H1 (cell line): ENCODE measurements at regions not wholly inside any gene's neighbourhood (a gene's known extent, or its start where the extent isn't known, plus 50 kb on each side); places are given as distances from the start of the nearest gene placed in this dataset.

Source experiments
- CTCF ChIA-PET: fragments of 300-600 bp; sonication (Branson Sonifier 250); formaldehyde crosslinking; loops from one replicate; lab custom pipeline; 2021; ENCODE audit not compliant: partially characterized antibody; lab: Charles Lee
- POLR2A ChIA-PET: fragments of 300-600 bp; sonication (Branson Sonifier 250); formaldehyde crosslinking; loops from one replicate; lab custom pipeline; 2021; ENCODE audit warnings: inconsistent platforms; ENCODE audit not compliant: partially characterized antibody; lab: Charles Lee
- DNase-seq, 2 experiments: peaks; one replicate each; pipeline versions ENCODE4 v3.0.0 to v3.0.0-alpha.2; 2010 to 2022; ENCODE audit warnings: low spot score in 2 of 2, low read depth in 1 of 2, mixed read lengths in 1 of 2
- FAIRE-seq: peaks from 2 replicates; lab custom pipeline; 2011; peaks lifted over from hg19 to GRCh38; lab: Jason Lieb, UNC
- H2AFZ ChIP-seq: 2 replicates; pipeline ENCODE4 v1.8.1; 2012; ENCODE audit warnings: low read length, inconsistent platforms
- H2AK5ac ChIP-seq: 2 replicates; pipeline ENCODE4 v1.6.1; 2013; ENCODE audit warnings: low read depth, low read length
- H2BK120ac ChIP-seq: replicated peaks from 2 replicates; pipeline ENCODE3; 2013; ENCODE audit warnings: low read depth, low read length, inconsistent platforms
- H2BK12ac ChIP-seq: 2 replicates; pipeline ENCODE4 v1.6.1; 2013; ENCODE audit warnings: low read depth, low read length
- H2BK15ac ChIP-seq: 2 replicates; pipeline ENCODE4 v1.6.1; 2013; ENCODE audit warnings: low read length
- H2BK20ac ChIP-seq: 2 replicates; pipeline ENCODE4 v1.6.1; 2013; ENCODE audit warnings: low read length
- H2BK5ac ChIP-seq: 2 replicates; pipeline ENCODE4 v1.6.1; 2013; ENCODE audit warnings: low read depth, low read length
- H3K14ac ChIP-seq: 2 replicates; pipeline ENCODE4 v1.6.1; 2013; ENCODE audit warnings: inconsistent platforms; ENCODE audit not compliant: insufficient read length
- H3K18ac ChIP-seq: 2 replicates; pipeline ENCODE4 v1.6.1; 2013; ENCODE audit warnings: low read length; ENCODE audit errors: extremely low read depth
- H3K23ac ChIP-seq: 2 replicates; pipeline ENCODE4 v1.6.1; 2013; ENCODE audit warnings: inconsistent platforms; ENCODE audit not compliant: insufficient read length
- H3K23me2 ChIP-seq: 2 replicates; pipeline ENCODE4 v1.6.1; 2013; ENCODE audit warnings: low read depth, low read length
- H3K27ac ChIP-seq: 2 replicates; pipeline ENCODE4 v1.6.1; 2011; ENCODE audit warnings: low read depth, low read length, inconsistent platforms
- H3K27me3 ChIP-seq, 4 experiments: replicated peaks in 1 of 4; 1 replicate in 1 of 4; 2 replicates in 3 of 4; pipeline versions ENCODE4 v1.6.1 to v1.8.1; 2011 to 2013; ENCODE audit warnings: low read length in 3 of 4, mild to moderate bottlenecking in 3 of 4, inconsistent platforms in 2 of 4, mixed read lengths in 2 of 4, moderate library complexity in 1 of 4; ENCODE audit not compliant: control insufficient read depth in 3 of 4, insufficient read depth in 3 of 4; ENCODE audit errors: extremely low read depth in 1 of 4
- H3K36me3 ChIP-seq, 4 experiments: 2 replicates each; pipeline versions ENCODE4 v1.6.1 to v1.8.1; 2011 to 2013; ENCODE audit warnings: mild to moderate bottlenecking in 4 of 4, low read length in 3 of 4, moderate library complexity in 2 of 4, control low read depth in 1 of 4, inconsistent platforms in 1 of 4; ENCODE audit not compliant: insufficient read depth in 4 of 4, control insufficient read depth in 2 of 4
- H3K4ac ChIP-seq: replicated peaks from 2 replicates; pipeline ENCODE3; 2013; ENCODE audit warnings: low read length, low read depth, mixed read lengths, inconsistent platforms; ENCODE audit not compliant: insufficient read length
- H3K4me1 ChIP-seq, 4 experiments: replicated peaks in 1 of 4; 1 replicate in 1 of 4; 2 replicates in 3 of 4; pipeline versions ENCODE4 v1.6.1 to v1.8.1; 2011 to 2013; ENCODE audit warnings: low read length in 3 of 4, inconsistent platforms in 2 of 4, mixed read lengths in 1 of 4; ENCODE audit not compliant: insufficient read depth in 4 of 4, control insufficient read depth in 3 of 4
- H3K4me2 ChIP-seq, 2 experiments: 2 replicates each; pipeline versions ENCODE4 v1.6.1 to v1.8.1; 2011 to 2013; ENCODE audit warnings: low read depth in 2 of 2, low read length in 2 of 2, control low read depth in 1 of 2, inconsistent platforms in 1 of 2, mild to moderate bottlenecking in 1 of 2; ENCODE audit not compliant: insufficient read depth in 1 of 2
- H3K4me3 ChIP-seq, 4 experiments: fragments of 200-600, 300-600 bp in 1 of 4; sonication (generic), shearing (Covaris generic), sonication (Bioruptor Twin) in 1 of 4; 2 replicates each; pipeline versions ENCODE4 v1.5.1 to v1.8.1; 2011 to 2016; ENCODE audit warnings: low read length in 4 of 4, low read depth in 3 of 4, control low read depth in 2 of 4, inconsistent platforms in 2 of 4, mild to moderate bottlenecking in 2 of 4, mixed read lengths in 1 of 4, moderate library complexity in 1 of 4; ENCODE audit not compliant: insufficient read depth in 2 of 4; ENCODE audit errors: extremely low read depth in 1 of 4
- H3K56ac ChIP-seq: replicated peaks from 2 replicates; pipeline ENCODE3; 2013; ENCODE audit warnings: low read depth, mild to moderate bottlenecking, mixed read lengths, low read length, inconsistent platforms; ENCODE audit not compliant: insufficient read length
- H3K79me1 ChIP-seq: 2 replicates; pipeline ENCODE4 v1.6.1; 2013; ENCODE audit warnings: low read depth, low read length, control low read depth
- H3K79me2 ChIP-seq, 2 experiments: 2 replicates each; pipeline versions ENCODE4 v1.6.1 to v1.8.1; 2012 to 2013; ENCODE audit warnings: low read length in 2 of 2, mild to moderate bottlenecking in 2 of 2, inconsistent platforms in 1 of 2; ENCODE audit not compliant: insufficient read depth in 2 of 2, control insufficient read depth in 1 of 2
- H3K9ac ChIP-seq, 4 experiments: replicated peaks in 1 of 4; 1 replicate in 1 of 4; 2 replicates in 3 of 4; pipeline versions ENCODE4 v1.6.1 to v1.8.1; 2011 to 2013; ENCODE audit warnings: low read depth in 3 of 4, low read length in 3 of 4, control low read depth in 2 of 4, mild to moderate bottlenecking in 2 of 4, moderate library complexity in 2 of 4, inconsistent platforms in 1 of 4; ENCODE audit errors: extremely low read depth in 1 of 4
- H3K9me3 ChIP-seq, 2 experiments: 2 replicates each; pipeline versions ENCODE4 v1.6.1 to v1.8.1; 2012 to 2013; ENCODE audit warnings: mild to moderate bottlenecking in 2 of 2, moderate library complexity in 2 of 2, control low read depth in 1 of 2, inconsistent platforms in 1 of 2, low read depth in 1 of 2, low read length in 1 of 2, mixed read lengths in 1 of 2; ENCODE audit not compliant: insufficient read depth in 2 of 2
- H4K20me1 ChIP-seq, 2 experiments: replicated peaks in 1 of 2; 2 replicates each; pipeline versions ENCODE3 to v1.8.1; 2011 to 2013; ENCODE audit warnings: inconsistent platforms in 2 of 2, low read length in 2 of 2, mild to moderate bottlenecking in 1 of 2; ENCODE audit not compliant: insufficient read depth in 2 of 2, control insufficient read depth in 1 of 2
- H4K5ac ChIP-seq: 2 replicates; pipeline ENCODE4 v1.6.1; 2013; ENCODE audit warnings: low read length, low read depth, mixed read lengths, inconsistent platforms; ENCODE audit not compliant: insufficient read length
- H4K8ac ChIP-seq: 2 replicates; pipeline ENCODE4 v1.8.0; 2013; ENCODE audit warnings: mild to moderate bottlenecking, moderate library complexity, low read length, inconsistent platforms; ENCODE audit not compliant: insufficient read depth; ENCODE audit errors: extremely low read depth
- H4K91ac ChIP-seq: replicated peaks from 2 replicates; pipeline ENCODE3; 2013; ENCODE audit warnings: low read length, mixed read lengths, inconsistent platforms; ENCODE audit not compliant: insufficient read length
- ATF3 ChIP-seq: IDR thresholded peaks from 2 replicates; pipeline ENCODE4 v1.6.1; 2011; ENCODE audit warnings: low read depth, mild to moderate bottlenecking, low read length; ENCODE audit not compliant: insufficient read depth
- BACH1 ChIP-seq: IDR thresholded peaks from 2 replicates; pipeline ENCODE4 v1.6.1; 2012; ENCODE audit warnings: low read length, improper control_type of control experiment
- CTBP2 ChIP-seq: IDR thresholded peaks from 2 replicates; pipeline ENCODE4 v1.7.0; 2011; ENCODE audit warnings: borderline replicate concordance, mild to moderate bottlenecking, moderate library complexity, mixed read lengths, low read length; ENCODE audit not compliant: insufficient read depth, insufficient read length
- EGR1 ChIP-seq: IDR thresholded peaks from 2 replicates; pipeline ENCODE4 v1.6.1; 2011; ENCODE audit warnings: low read depth, low read length, borderline replicate concordance
- GABPA ChIP-seq: IDR thresholded peaks from 2 replicates; pipeline ENCODE4 v1.6.1; 2011; ENCODE audit warnings: mild to moderate bottlenecking, low read length, moderate library complexity, borderline replicate concordance; ENCODE audit not compliant: insufficient read depth
- GTF2F1 ChIP-seq: IDR thresholded peaks from 2 replicates; pipeline ENCODE4 v1.6.1; 2012; ENCODE audit warnings: low read depth, low read length, improper control_type of control experiment, borderline replicate concordance
- KDM1A ChIP-seq: fragments of 200-600, 300-600 bp; sonication (generic); IDR thresholded peaks from 2 replicates; pipeline ENCODE4 v1.7.1; 2016; ENCODE audit warnings: mild to moderate bottlenecking, low read length, borderline replicate concordance
- NRF1 ChIP-seq: IDR thresholded peaks from 2 replicates; pipeline ENCODE4 v1.6.1; 2011; ENCODE audit warnings: mild to moderate bottlenecking, low read depth, low read length, improper control_type of control experiment
- RAD21 ChIP-seq, 2 experiments: IDR thresholded peaks in 1 of 2; conservative IDR thresholded peaks in 1 of 2; 2 replicates each; pipeline ENCODE4 v1.6.1; 2011; ENCODE audit warnings: low read depth in 2 of 2, low read length in 2 of 2, improper control_type of control experiment in 1 of 2, inconsistent platforms in 1 of 2, mild to moderate bottlenecking in 1 of 2, moderate library complexity in 1 of 2
- SIRT6 ChIP-seq: IDR thresholded peaks from one replicate; pipeline ENCODE4 v1.7.1; 2012; ENCODE audit warnings: low read length, inconsistent platforms
- SP1 ChIP-seq: IDR thresholded peaks from 2 replicates; pipeline ENCODE4 v1.6.1; 2011; ENCODE audit warnings: low read depth, low read length
- SRF ChIP-seq: IDR thresholded peaks from 2 replicates; pipeline ENCODE4 v1.6.1; 2011; ENCODE audit warnings: mild to moderate bottlenecking, low read depth, low read length, moderate library complexity
- whole genome bisulfite sequencing, 2 experiments: shearing (Covaris generic) in 1 of 2; methylation state at CpG; one replicate each; pipeline versions ENCODE4 v1.1.6 to v1.1.7; 2013 to 2015; ENCODE audit warnings: low lambda C conversion rate in 2 of 2, mixed read lengths in 2 of 2, inconsistent platforms in 1 of 2, low coverage in 1 of 2, missing lambda C conversion rate in 1 of 2; ENCODE audit not compliant: insufficient replicate concordance in 2 of 2, insufficient coverage in 1 of 2, insufficient read length in 1 of 2; ENCODE audit errors: extremely low coverage in 1 of 2, missing lambda C conversion rate in 1 of 2; 5-methylcytosine and 5-hydroxymethylcytosine counted together

GRCh38 chrX:21004835-21005234 is 369.4 kb upstream of the CNKSR2 start:
- TF ChIP-seq SIRT6, result no peak
- TF ChIP-seq KDM1A, result no peak
- TF ChIP-seq RAD21 (IDR thresholded peaks at IDR 0.05 in 1 of 2, conservative IDR thresholded peaks at IDR 0.05 in 1 of 2; ENCODE audit: low read depth in 2 of 2, low read length in 2 of 2), result no peak
- TF ChIP-seq GTF2F1, result no peak
- no peak for TF ChIP-seq GABPA
- TF ChIP-seq SRF, result no peak
- no peak for TF ChIP-seq CTBP2
- no peak for TF ChIP-seq NRF1
- no peak for TF ChIP-seq EGR1
- no peak for TF ChIP-seq SP1
- TF ChIP-seq BACH1, result no peak
- TF ChIP-seq ATF3, result no peak
- H3K4me1 ChIP-seq, result no peaks in the 10 kb centered on the region
- H3K18ac ChIP-seq, result no peak overlapping the region
- no peak overlapping the region for H3K14ac ChIP-seq
- no peak overlapping the region for H2BK120ac ChIP-seq
- no peak overlapping the region for H4K91ac ChIP-seq
- no peaks in the 10 kb centered on the region for H3K23me2 ChIP-seq
- H3K23ac ChIP-seq, result no peak overlapping the region
- H2BK5ac ChIP-seq, result no peak overlapping the region
- H4K5ac ChIP-seq, result no peak overlapping the region
- H4K20me1 ChIP-seq, result no peaks in the 10 kb centered on the region
- DNase-seq, result no peak
- H2BK12ac ChIP-seq, result no peak overlapping the region
- no peak overlapping the region for H4K8ac ChIP-seq
- no peak overlapping the region for H3K4ac ChIP-seq
- H2BK15ac ChIP-seq, result no peak overlapping the region
- no peak overlapping the region for H2BK20ac ChIP-seq
- H3K4me2 ChIP-seq, result no peak overlapping the region
- no peak overlapping the region for H2AFZ ChIP-seq
- CTCF ChIA-PET, result no interaction called here
- H3K27ac ChIP-seq, result no peak overlapping the region
- no peaks in the 10 kb centered on the region for H3K36me3 ChIP-seq
- H3K27me3 ChIP-seq, result no peaks in the 10 kb centered on the region
- no peak overlapping the region for H3K4me3 ChIP-seq
- POLR2A ChIA-PET, result no interaction called here
- no peaks in the 10 kb centered on the region for H3K9me3 ChIP-seq
- FAIRE-seq, result no peak
- no peak overlapping the region for H3K56ac ChIP-seq
- no peaks in the 10 kb centered on the region for H3K79me2 ChIP-seq
- no peaks in the 10 kb centered on the region for H3K79me1 ChIP-seq
- no peak overlapping the region for H3K9ac ChIP-seq
- no peak overlapping the region for H2AK5ac ChIP-seq
- 100% methylated on average over 2 of the region's 2 CpGs; no CpG with 5 or more reads in 1 of the 2 experiments for WGBS, 2 experiments
